WTC11 (cell line): ENCODE measurements at regions not wholly inside any gene's neighbourhood (a gene's known extent, or its start where the extent isn't known, plus 50 kb on each side); places are given as distances from the start of the nearest gene placed in this dataset.

Experiments
- ATAC-seq: fragments of 200-7000 bp; cut with Tn5 transposase; 2 replicates; pipeline ENCODE4 v1.10.0; 2021; ENCODE audit warnings: mild to moderate bottlenecking, moderate library complexity
- CTCF ChIA-PET: fragments of 300-600 bp; sonication (Branson Sonifier 250); formaldehyde crosslinking; loops from one replicate; lab custom pipeline; 2021; ENCODE audit warnings: antibody characterized with exemption; lab: Charles Lee
- POLR2A ChIA-PET: fragments of 350-600 bp; sonication (Branson Sonifier 250); formaldehyde crosslinking; loops from one replicate; lab custom pipeline; 2021; ENCODE audit warnings: antibody characterized with exemption; lab: Charles Lee
- DNase-seq: peaks from one replicate; pipeline ENCODE4 v3.0.0; 2021; ENCODE audit warnings: low spot score
- H3K27ac Mint-ChIP-seq: 2 replicates; pipeline ENCODE4 v1.8.0; 2021; ENCODE audit warnings: mixed read lengths
- H3K27me3 Mint-ChIP-seq: 2 replicates; pipeline ENCODE4 v1.8.0; 2021; ENCODE audit warnings: low read depth, mild to moderate bottlenecking, moderate library complexity, mixed read lengths
- H3K36me3 Mint-ChIP-seq: 2 replicates; pipeline ENCODE4 v1.8.0; 2021; ENCODE audit warnings: mixed read lengths
- H3K4me1 Mint-ChIP-seq: 2 replicates; pipeline ENCODE4 v1.8.0; 2022; ENCODE audit warnings: mixed read lengths
- H3K4me3 Mint-ChIP-seq: 2 replicates; pipeline ENCODE4 v1.8.0; 2021; ENCODE audit warnings: mild to moderate bottlenecking, moderate library complexity, mixed read lengths
- H3K9me3 Mint-ChIP-seq: 2 replicates; pipeline ENCODE4 v1.8.0; 2021; ENCODE audit warnings: mixed read lengths
- CREB1 ChIP-seq: sonication (generic); formaldehyde crosslinking; IDR thresholded peaks from 2 replicates; pipeline ENCODE4 v1.8.0; 2023; ENCODE audit warnings: mild to moderate bottlenecking, missing genetic modification reagents
- FOXK1 ChIP-seq: sonication (generic); formaldehyde crosslinking; IDR thresholded peaks from 2 replicates; pipeline ENCODE4 v1.8.0; 2022; ENCODE audit warnings: mild to moderate bottlenecking, moderate library complexity, missing genetic modification reagents
- GTF2I ChIP-seq: fragments of 250-450 bp; sonication (Bioruptor Pico); conservative IDR thresholded peaks from 2 replicates; pipeline ENCODE4 v1.4.0; 2021; ENCODE audit warnings: mild to moderate bottlenecking
- KAT7 ChIP-seq: sonication (generic); formaldehyde crosslinking; IDR thresholded peaks from 2 replicates; pipeline ENCODE4 v1.8.1; 2023; ENCODE audit warnings: missing genetic modification reagents, mild to moderate bottlenecking, borderline replicate concordance
- NFATC4 ChIP-seq: fragments of 250-450 bp; sonication (Bioruptor Pico); IDR thresholded peaks from 2 replicates; pipeline ENCODE4 v1.9.0; 2021; ENCODE audit warnings: mild to moderate bottlenecking
- NFE2L1 ChIP-seq: sonication (generic); formaldehyde crosslinking; IDR thresholded peaks from 2 replicates; pipeline ENCODE4 v1.8.1; 2023; ENCODE audit warnings: missing genetic modification reagents
- PRRX2 ChIP-seq: fragments of 250-450 bp; sonication (Bioruptor Pico); IDR thresholded peaks from 2 replicates; pipeline ENCODE4 v1.8.0; 2021; ENCODE audit warnings: mild to moderate bottlenecking
- TEAD1 ChIP-seq: sonication (generic); formaldehyde crosslinking; IDR thresholded peaks from 2 replicates; pipeline ENCODE4 v1.8.0; 2022; ENCODE audit warnings: mild to moderate bottlenecking, missing genetic modification reagents
- TEAD4 ChIP-seq: sonication (generic); formaldehyde crosslinking; IDR thresholded peaks from 2 replicates; pipeline ENCODE4 v1.8.0; 2022; ENCODE audit warnings: mild to moderate bottlenecking, missing genetic modification reagents
- ZNF121 ChIP-seq: sonication (generic); formaldehyde crosslinking; IDR thresholded peaks from 2 replicates; pipeline ENCODE4 v1.8.0; 2023; ENCODE audit warnings: missing genetic modification reagents
- ZNF138 ChIP-seq: sonication (generic); formaldehyde crosslinking; conservative IDR thresholded peaks from 2 replicates; pipeline ENCODE4 v1.8.1; 2022; ENCODE audit warnings: mild to moderate bottlenecking, moderate library complexity, missing genetic modification reagents
- TF ChIP-seq, protein P1 (sequence below): sonication (generic); formaldehyde crosslinking; conservative IDR thresholded peaks from 2 replicates; pipeline ENCODE4 v1.8.1; 2022; ENCODE audit warnings: mild to moderate bottlenecking, missing genetic modification reagents
- TF ChIP-seq, protein P2 (sequence below): sonication (generic); formaldehyde crosslinking; IDR thresholded peaks from 2 replicates; pipeline ENCODE4 v1.8.1; 2023; ENCODE audit warnings: mild to moderate bottlenecking, missing genetic modification reagents, borderline replicate concordance
- TF ChIP-seq, protein P3 (sequence below): sonication (generic); formaldehyde crosslinking; IDR thresholded peaks from 2 replicates; pipeline ENCODE4 v1.8.1; 2023; ENCODE audit warnings: mild to moderate bottlenecking, missing genetic modification reagents, moderate library complexity
- TF ChIP-seq, protein P4 (sequence below): sonication (generic); formaldehyde crosslinking; IDR thresholded peaks from 2 replicates; pipeline ENCODE4 v1.8.1; 2022; ENCODE audit warnings: low read depth, mild to moderate bottlenecking, moderate library complexity, missing genetic modification reagents, borderline replicate concordance
- TF ChIP-seq, protein P5 (sequence below): fragments of 250-450 bp; sonication (Bioruptor Pico); IDR thresholded peaks from 2 replicates; pipeline ENCODE4 v1.9.0; 2021; ENCODE audit warnings: mild to moderate bottlenecking
- TF ChIP-seq, protein P6 (sequence below): sonication (generic); formaldehyde crosslinking; IDR thresholded peaks from 2 replicates; pipeline ENCODE4 v1.8.1; 2022; ENCODE audit warnings: mild to moderate bottlenecking, missing genetic modification reagents, moderate library complexity, borderline replicate concordance

DNA sequence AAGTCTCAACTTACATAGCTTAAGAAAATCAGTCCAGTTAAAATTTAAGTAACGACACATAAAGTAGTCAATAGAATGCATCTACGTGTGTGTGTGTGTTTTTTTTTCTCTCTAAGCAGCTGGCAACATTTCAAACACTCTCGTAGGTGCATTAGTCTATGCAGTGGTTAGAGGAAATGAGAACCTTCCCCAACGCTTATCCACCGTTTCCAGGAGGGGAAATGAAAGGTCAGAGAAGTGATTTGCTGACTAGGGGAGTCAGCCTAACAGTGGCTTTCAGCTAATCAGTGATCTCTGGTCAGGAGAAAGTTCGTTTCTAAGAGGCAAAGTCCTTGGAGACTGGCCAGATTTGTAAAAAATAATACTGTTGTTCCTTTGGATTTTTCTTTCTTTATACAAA is 806.6 kb downstream of the C6orf118 start:
- no peak overlapping the region for H3K4me3 Mint-ChIP-seq
- ChIA-PET POLR2A (no interaction called here), CTCF (no interaction called here)
- DNase-seq (no peak), ATAC-seq (no peak)
- peaks cover 9% of the 10 kb centered on the region for H3K4me1 Mint-ChIP-seq
- TF ChIP-seq, protein P1, sequence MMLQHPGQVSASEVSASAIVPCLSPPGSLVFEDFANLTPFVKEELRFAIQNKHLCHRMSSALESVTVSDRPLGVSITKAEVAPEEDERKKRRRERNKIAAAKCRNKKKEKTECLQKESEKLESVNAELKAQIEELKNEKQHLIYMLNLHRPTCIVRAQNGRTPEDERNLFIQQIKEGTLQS (CRISPR knock-in tag): no peak
- TF ChIP-seq, protein P2, sequence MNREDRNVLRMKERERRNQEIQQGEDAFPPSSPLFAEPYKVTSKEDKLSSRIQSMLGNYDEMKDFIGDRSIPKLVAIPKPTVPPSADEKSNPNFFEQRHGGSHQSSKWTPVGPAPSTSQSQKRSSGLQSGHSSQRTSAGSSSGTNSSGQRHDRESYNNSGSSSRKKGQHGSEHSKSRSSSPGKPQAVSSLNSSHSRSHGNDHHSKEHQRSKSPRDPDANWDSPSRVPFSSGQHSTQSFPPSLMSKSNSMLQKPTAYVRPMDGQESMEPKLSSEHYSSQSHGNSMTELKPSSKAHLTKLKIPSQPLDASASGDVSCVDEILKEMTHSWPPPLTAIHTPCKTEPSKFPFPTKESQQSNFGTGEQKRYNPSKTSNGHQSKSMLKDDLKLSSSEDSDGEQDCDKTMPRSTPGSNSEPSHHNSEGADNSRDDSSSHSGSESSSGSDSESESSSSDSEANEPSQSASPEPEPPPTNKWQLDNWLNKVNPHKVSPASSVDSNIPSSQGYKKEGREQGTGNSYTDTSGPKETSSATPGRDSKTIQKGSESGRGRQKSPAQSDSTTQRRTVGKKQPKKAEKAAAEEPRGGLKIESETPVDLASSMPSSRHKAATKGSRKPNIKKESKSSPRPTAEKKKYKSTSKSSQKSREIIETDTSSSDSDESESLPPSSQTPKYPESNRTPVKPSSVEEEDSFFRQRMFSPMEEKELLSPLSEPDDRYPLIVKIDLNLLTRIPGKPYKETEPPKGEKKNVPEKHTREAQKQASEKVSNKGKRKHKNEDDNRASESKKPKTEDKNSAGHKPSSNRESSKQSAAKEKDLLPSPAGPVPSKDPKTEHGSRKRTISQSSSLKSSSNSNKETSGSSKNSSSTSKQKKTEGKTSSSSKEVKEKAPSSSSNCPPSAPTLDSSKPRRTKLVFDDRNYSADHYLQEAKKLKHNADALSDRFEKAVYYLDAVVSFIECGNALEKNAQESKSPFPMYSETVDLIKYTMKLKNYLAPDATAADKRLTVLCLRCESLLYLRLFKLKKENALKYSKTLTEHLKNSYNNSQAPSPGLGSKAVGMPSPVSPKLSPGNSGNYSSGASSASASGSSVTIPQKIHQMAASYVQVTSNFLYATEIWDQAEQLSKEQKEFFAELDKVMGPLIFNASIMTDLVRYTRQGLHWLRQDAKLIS (CRISPR knock-in tag): no peak
- TF ChIP-seq, protein P3, sequence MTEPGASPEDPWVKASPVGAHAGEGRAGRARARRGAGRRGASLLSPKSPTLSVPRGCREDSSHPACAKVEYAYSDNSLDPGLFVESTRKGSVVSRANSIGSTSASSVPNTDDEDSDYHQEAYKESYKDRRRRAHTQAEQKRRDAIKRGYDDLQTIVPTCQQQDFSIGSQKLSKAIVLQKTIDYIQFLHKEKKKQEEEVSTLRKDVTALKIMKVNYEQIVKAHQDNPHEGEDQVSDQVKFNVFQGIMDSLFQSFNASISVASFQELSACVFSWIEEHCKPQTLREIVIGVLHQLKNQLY (CRISPR knock-in tag): no peak
- TF ChIP-seq, protein P4, sequence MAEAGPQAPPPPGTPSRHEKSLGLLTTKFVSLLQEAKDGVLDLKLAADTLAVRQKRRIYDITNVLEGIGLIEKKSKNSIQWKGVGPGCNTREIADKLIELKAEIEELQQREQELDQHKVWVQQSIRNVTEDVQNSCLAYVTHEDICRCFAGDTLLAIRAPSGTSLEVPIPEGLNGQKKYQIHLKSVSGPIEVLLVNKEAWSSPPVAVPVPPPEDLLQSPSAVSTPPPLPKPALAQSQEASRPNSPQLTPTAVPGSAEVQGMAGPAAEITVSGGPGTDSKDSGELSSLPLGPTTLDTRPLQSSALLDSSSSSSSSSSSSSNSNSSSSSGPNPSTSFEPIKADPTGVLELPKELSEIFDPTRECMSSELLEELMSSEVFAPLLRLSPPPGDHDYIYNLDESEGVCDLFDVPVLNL (CRISPR knock-in tag): no peak
- H3K27me3 Mint-ChIP-seq: peaks cover 2% of the 10 kb centered on the region; the same call in 1 of the 2 replicates
- H3K9me3 Mint-ChIP-seq: peaks cover 16% of the 10 kb centered on the region
- H3K27ac Mint-ChIP-seq: peak overlapping the region; percentile 38; the same call in 1 of the 2 replicates
- 0 out of 2 replicates have a peak, but pooled peaks cover 7% of the 10 kb centered on the region for H3K36me3 Mint-ChIP-seq

DNA sequence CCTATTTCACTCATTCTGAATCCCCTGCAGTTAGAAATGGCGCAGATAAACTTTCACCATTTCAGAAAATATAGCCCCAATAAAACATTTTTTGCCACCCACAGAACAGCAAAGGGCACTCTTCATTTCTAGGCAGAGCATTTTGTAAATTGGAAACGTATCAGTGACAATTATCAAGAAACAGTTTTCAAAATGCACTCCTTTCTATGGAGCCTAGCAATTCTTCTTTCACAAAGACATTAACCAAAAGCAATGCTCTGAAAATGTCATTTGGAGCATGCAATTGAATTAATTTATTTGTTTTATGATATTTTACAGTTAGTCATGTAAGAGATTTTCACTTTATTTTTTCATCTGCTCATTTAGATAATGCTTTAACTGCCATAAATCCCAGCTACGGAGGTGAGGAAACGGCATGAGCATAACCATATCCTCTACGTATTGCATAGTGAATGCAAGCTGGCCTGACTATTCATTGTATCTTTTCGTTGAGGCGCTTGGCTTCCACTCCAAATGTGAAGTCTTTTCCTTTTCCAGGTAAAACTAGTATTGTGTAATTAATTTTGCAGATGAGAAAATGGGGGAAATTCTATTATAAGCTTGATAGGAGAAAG is 813.4 kb downstream of the C6orf118 start:
- Mint-ChIP-seq H3K4me1 (peaks cover 5% of the 10 kb centered on the region), H3K27ac (no peak overlapping the region), H3K4me3 (no peak overlapping the region), H3K36me3 (peaks cover 5% of the 10 kb centered on the region), H3K27me3 (peaks cover 2% of the 10 kb centered on the region; the same call in 1 of the 2 replicates), H3K9me3 (peaks cover 20% of the 10 kb centered on the region)
- CTCF ChIA-PET: no interaction called here
- no peak for DNase-seq
- no peak for TF ChIP-seq ZNF121 (CRISPR knock-in tag)
- TF ChIP-seq NFATC4 (CRISPR knock-in tag): no peak
- TF ChIP-seq KAT7 (CRISPR knock-in tag): no peak
- TF ChIP-seq, protein P5, sequence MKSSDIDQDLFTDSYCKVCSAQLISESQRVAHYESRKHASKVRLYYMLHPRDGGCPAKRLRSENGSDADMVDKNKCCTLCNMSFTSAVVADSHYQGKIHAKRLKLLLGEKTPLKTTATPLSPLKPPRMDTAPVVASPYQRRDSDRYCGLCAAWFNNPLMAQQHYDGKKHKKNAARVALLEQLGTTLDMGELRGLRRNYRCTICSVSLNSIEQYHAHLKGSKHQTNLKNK (CRISPR knock-in tag): no peak
- no peak for TF ChIP-seq FOXK1
- TF ChIP-seq CREB1 (CRISPR knock-in tag): no peak
- no peak for TF ChIP-seq ZNF138
- no peak for TF ChIP-seq TEAD4 (CRISPR knock-in tag)
- TF ChIP-seq, protein P6, sequence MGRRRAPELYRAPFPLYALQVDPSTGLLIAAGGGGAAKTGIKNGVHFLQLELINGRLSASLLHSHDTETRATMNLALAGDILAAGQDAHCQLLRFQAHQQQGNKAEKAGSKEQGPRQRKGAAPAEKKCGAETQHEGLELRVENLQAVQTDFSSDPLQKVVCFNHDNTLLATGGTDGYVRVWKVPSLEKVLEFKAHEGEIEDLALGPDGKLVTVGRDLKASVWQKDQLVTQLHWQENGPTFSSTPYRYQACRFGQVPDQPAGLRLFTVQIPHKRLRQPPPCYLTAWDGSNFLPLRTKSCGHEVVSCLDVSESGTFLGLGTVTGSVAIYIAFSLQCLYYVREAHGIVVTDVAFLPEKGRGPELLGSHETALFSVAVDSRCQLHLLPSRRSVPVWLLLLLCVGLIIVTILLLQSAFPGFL: no peak
- TF ChIP-seq TEAD1 (CRISPR knock-in tag): no peak
- no peak for TF ChIP-seq NFE2L1
- no peak for TF ChIP-seq GTF2I (CRISPR knock-in tag)
- no peak for TF ChIP-seq PRRX2 (CRISPR knock-in tag)
- ATAC-seq: no peak
- POLR2A ChIA-PET: no interaction called here
